ENCODE measurements at regions not wholly inside any gene's neighbourhood (a gene's known extent, or its start where the extent isn't known, plus 50 kb on each side); places are given as distances from the start of the nearest gene placed in this dataset.
"Not testable (repeated sequence)": the region's sequence is repeated elsewhere in the genome, so short reads cannot be mapped to it uniquely, and the experiment has no call there.

DNA sequence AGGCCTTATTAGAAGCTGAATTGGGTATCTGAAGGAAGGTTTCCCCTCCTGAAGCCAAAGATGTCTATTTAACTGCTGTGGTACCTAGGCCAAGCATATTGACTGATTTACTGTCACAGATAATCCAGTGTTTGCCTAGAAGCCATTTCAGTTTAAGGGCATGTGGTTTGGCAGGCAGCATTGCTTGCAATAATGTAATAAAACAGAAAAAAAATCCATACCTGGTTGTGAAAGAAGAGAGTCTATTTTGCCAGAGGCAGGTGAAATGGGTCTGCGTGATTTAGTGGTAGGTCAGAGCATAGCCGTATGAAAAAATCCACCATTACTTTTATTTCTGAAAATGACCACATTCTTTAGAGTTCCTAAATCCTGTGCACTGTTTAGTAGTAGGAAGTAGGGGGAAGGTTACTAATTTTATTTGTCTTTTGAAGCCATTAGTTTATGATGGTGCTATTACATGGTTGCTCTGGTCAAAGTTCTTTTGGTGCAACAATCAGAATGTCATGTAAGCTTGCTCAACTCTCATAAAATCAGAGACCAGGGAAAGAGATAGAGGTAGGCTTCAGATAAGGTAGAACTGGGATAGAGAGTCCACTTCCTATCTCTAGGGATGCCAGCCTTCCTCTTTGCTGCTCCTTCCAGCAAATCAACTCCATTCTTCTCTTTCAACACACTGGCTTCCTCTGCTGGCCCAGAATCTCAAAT, 343.4 kb downstream of the GPD2 start:
- H3K4me3 ChIP-seq (ENCODE audit: low read depth, low read length), result no peak overlapping the region
- peak; percentile 78 for DNase-seq (ENCODE audit: low read depth)
- TF ChIP-seq CTCF (IDR thresholded peaks at IDR 0.05; ENCODE audit: control insufficient read depth, extremely low read depth, insufficient read depth), result no peak

DNA sequence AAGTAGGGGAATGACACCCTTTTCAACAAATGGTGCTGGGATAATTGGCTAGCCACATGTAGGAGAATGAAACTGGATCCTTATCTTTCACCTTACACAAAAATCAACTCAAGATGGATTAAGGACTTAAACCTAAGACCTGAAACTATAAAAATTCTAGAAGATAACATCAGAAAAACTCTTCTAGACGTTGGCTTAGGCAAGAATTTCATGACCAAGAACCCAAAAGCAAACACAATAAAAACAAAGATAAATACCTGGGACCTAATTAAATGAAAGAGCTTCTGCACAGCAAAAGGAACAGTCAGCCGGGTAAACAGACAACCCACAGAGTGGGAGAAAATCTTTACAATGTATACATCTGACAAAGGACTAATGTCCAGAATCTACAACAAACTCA, 345.5 kb downstream of the GPD2 start:
- DNase-seq (ENCODE audit: low read depth), result peak; percentile 62
- not testable (repeated sequence) for H3K4me3 ChIP-seq (ENCODE audit: low read depth, low read length)

DNA sequence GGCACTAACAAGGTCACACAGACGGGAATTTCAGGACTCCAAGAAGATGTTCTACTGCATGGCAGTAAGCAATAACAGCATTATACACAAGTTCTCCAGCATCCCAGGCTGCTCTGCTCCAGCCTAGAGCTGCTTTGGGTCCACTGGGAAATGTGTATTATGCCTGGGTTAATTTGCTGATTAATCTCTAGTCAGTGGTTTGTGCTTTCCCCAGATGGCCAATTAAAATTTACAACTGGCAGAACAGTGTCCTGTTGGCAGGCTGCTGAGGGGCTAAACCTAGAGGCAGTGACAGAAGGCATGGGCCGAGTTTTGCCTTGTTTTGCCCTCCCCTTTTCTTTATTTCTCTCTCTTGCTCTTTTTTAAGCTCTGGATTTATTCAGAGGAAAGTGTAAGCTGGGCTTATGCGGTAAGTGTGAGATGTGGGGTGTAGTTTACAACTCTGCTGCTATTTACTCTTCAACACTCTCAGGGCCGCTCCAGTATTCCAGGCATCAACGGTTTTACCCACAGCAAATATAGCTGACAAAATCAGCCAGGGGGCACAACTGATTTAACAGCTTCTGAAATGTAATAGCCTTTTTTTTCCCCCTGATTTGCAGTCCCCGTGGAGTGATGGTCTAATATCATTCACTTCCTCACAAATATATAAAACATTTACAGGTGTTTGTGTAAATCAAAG, 348.0 kb downstream of the GPD2 start:
- no peak for TF ChIP-seq CTCF (IDR thresholded peaks at IDR 0.05; ENCODE audit: control insufficient read depth, extremely low read depth, insufficient read depth)
- H3K4me3 ChIP-seq (ENCODE audit: low read depth, low read length), result no peak overlapping the region
- DNase-seq (ENCODE audit: low read depth), result no peak

DNA sequence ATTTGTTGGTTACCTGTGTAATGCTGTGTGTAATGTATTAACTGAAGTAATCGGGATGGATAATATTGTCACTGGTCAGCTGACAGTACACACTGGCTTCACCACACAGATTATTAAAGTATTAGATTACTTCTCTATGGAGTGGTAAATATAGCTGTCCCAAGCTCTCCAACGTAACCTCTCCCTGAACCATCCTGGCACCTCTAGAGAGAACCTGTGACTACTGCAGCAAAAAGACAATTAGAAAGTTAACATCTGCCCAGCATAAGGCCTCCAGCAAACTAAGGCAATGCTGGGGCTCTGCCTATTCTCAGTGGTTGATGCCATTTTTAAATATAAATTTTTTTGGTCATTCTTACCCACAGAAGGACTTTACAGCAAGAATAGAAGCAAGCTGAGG, 351.3 kb downstream of the GPD2 start:
- DNase-seq (ENCODE audit: low read depth), result no peak
- no peak overlapping the region for H3K4me3 ChIP-seq (ENCODE audit: low read depth, low read length)
- TF ChIP-seq CTCF (IDR thresholded peaks at IDR 0.05; ENCODE audit: control insufficient read depth, extremely low read depth, insufficient read depth), result no peak

GRCh38 chr2:156790343-156791037, 354.3 kb downstream of the GPD2 start:
- no peak overlapping the region for H3K4me3 ChIP-seq (ENCODE audit: low read depth, low read length)
- no peak for TF ChIP-seq CTCF (IDR thresholded peaks at IDR 0.05; ENCODE audit: control insufficient read depth, extremely low read depth, insufficient read depth)
- no peak for DNase-seq (ENCODE audit: low read depth)

DNA sequence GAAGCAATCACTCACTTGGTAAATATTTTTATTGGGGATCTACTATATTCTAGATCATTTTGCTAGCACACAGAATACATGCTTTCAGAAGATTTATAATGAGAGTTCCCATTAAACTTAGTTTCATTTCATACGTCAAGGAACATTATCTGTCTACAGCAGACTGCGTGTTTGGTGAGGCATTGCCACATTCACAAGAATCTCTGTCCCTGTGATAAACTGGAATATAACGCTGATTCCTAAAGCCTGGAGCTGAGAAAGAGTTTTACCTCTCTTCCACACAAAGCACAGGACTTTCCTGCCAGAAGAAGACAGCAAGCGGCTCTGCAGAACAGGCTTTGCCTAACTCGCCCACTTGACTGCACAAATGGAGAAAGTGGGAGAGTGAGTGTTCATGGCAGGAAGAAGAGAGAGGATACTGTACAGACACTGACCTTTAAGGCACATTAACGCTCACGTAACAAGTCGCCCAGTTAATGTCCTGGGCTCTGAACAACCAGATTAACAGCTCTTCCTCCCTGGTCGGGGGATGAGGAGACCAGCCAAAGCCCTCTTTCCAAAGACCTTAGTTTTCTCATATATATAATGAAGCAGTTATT, 356.2 kb downstream of the GPD2 start:
- no peak for TF ChIP-seq CTCF (IDR thresholded peaks at IDR 0.05; ENCODE audit: control insufficient read depth, extremely low read depth, insufficient read depth)
- no peak overlapping the region for H3K4me3 ChIP-seq (ENCODE audit: low read depth, low read length)
- no peak for DNase-seq (ENCODE audit: low read depth)

DNA sequence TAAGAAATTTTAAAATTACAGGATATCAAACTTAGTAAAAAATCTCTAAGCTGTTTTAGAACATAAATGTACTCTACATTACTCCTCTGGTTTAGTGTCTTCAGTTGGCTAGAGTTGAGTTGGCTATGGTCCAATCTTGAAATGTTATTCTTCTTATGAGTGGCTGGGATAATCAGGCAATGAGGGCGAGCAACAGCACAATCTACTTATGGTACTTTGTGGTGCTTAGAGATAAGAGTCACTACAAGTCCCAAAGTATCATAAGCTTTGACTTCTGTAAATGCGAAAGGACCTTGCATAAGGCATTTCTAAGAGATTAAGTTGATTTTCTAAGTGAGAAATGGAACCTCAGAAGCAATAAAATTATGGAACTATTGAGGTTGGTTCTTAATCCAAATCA, 361.7 kb downstream of the GPD2 start:
- DNase-seq (ENCODE audit: low read depth), result no peak
- TF ChIP-seq CTCF (IDR thresholded peaks at IDR 0.05; ENCODE audit: control insufficient read depth, extremely low read depth, insufficient read depth), result no peak
- no peak overlapping the region for H3K4me3 ChIP-seq (ENCODE audit: low read depth, low read length)
